SU-DHL-6 (cell line): ENCODE measurements at regions not wholly inside any gene's neighbourhood (a gene's known extent, or its start where the extent isn't known, plus 50 kb on each side); places are given as distances from the start of the nearest gene placed in this dataset.

Experiments used
- H2AFZ ChIP-seq: fragments of 200-600 bp; sonication (generic); 2 replicates; pipeline ENCODE4 v1.6.1; 2014; ENCODE audit warnings: low read depth, mild to moderate bottlenecking, moderate library complexity, mixed read lengths, antibody characterized with exemption, low read length; ENCODE audit not compliant: severe bottlenecking
- H3F3A ChIP-seq: fragments of 200-600 bp; shearing (Covaris generic); 2 replicates; pipeline ENCODE4 v1.6.0; 2016; ENCODE audit warnings: antibody characterized with exemption, mild to moderate bottlenecking; ENCODE audit not compliant: insufficient read depth
- H3K27ac ChIP-seq: fragments of 200-600 bp; sonication (generic); 2 replicates; pipeline ENCODE4 v1.5.1; 2016; ENCODE audit warnings: low read depth, mild to moderate bottlenecking, low read length, moderate library complexity, mixed read lengths
- H3K27me3 ChIP-seq: fragments of 200-600 bp; sonication (generic), shearing (Covaris generic); 2 replicates; pipeline ENCODE4 v1.6.0; 2014; ENCODE audit warnings: mild to moderate bottlenecking, low read length
- H3K36me3 ChIP-seq: fragments of 200-600 bp; sonication (generic); 2 replicates; pipeline ENCODE4 v1.6.1; 2014; ENCODE audit warnings: mild to moderate bottlenecking, low read length, mixed read lengths
- H3K4me2 ChIP-seq: fragments of 300-600, 200-600 bp; shearing (Covaris generic), sonication (generic); 2 replicates; pipeline ENCODE4 v1.6.0; 2014; ENCODE audit warnings: low read length, low read depth, mild to moderate bottlenecking; ENCODE audit not compliant: poor library complexity, severe bottlenecking
- H3K4me3 ChIP-seq: fragments of 200-600 bp; sonication (generic); 2 replicates; pipeline ENCODE4 v1.5.1; 2014; ENCODE audit warnings: antibody characterized with exemption, low read length, mild to moderate bottlenecking, mixed read lengths; ENCODE audit not compliant: insufficient read depth, poor library complexity, severe bottlenecking
- H3K79me2 ChIP-seq: fragments of 200-600 bp; sonication (generic); 2 replicates; pipeline ENCODE4 v1.6.1; 2014; ENCODE audit warnings: mild to moderate bottlenecking, low read length, moderate library complexity; ENCODE audit not compliant: insufficient read depth
- H3K9ac ChIP-seq: fragments of 200-600 bp; sonication (generic); 2 replicates; pipeline ENCODE4 v1.7.0; 2014; ENCODE audit warnings: mild to moderate bottlenecking, low read length
- H3K9me2 ChIP-seq: fragments of 200-600 bp; sonication (generic); replicated peaks from 2 replicates; pipeline ENCODE4 v1.6.1; 2014; ENCODE audit warnings: low read length; ENCODE audit not compliant: insufficient read depth
- H3K9me3 ChIP-seq: fragments of 200-600 bp; sonication (generic); 2 replicates; pipeline ENCODE4 v1.6.1; 2014; ENCODE audit warnings: low read length, mixed read lengths; ENCODE audit not compliant: insufficient read depth
- H4K20me1 ChIP-seq: fragments of 200-600 bp; sonication (generic); 2 replicates; pipeline ENCODE4 v1.6.1; 2014; ENCODE audit warnings: low read depth, mild to moderate bottlenecking, antibody characterized with exemption, low read length, moderate library complexity, mixed read lengths
- CTCF ChIP-seq: fragments of 200-600 bp; sonication (generic); IDR thresholded peaks from one replicate; pipeline ENCODE4 v1.5.1; 2017; ENCODE audit warnings: antibody characterized with exemption, mild to moderate bottlenecking, low read length, moderate library complexity; ENCODE audit not compliant: insufficient read depth, poor library complexity, severe bottlenecking
- EZH2phosphoT487 ChIP-seq: fragments of 200-600 bp; sonication (generic), shearing (Covaris generic); conservative IDR thresholded peaks from 2 replicates; pipeline ENCODE4 v1.6.1; 2018; ENCODE audit warnings: mild to moderate bottlenecking, antibody characterized with exemption, low read length, moderate library complexity, mixed read lengths

GRCh38 chr21:17428484-17428869 lies 84.4 kb upstream of the CXADR start:
- Histone ChIP-seq H3K9me3 (no peaks in the 10 kb centered on the region), H3K79me2 (no peaks in the 10 kb centered on the region), H4K20me1 (no peaks in the 10 kb centered on the region), H3K4me2 (peak overlapping the region; percentile 20), H3K9me2 (no peaks in the 10 kb centered on the region), H3K9ac (no peak overlapping the region), H2AFZ (no peak overlapping the region), H3K36me3 (no peaks in the 10 kb centered on the region), H3K4me3 (no peak overlapping the region), H3F3A (peaks cover 15% of the 10 kb centered on the region; the same call in 1 of the 2 replicates), H3K27ac (peak overlapping the region; percentile 74), H3K27me3 (no peaks in the 10 kb centered on the region; the same call in 1 of the 2 replicates)
- TF ChIP-seq CTCF: no peak
- no peak for TF ChIP-seq EZH2phosphoT487

GRCh38 chr21:17428980-17429379 lies 83.9 kb upstream of the CXADR start:
- H3K9me3 ChIP-seq: no peaks in the 10 kb centered on the region
- no peaks in the 10 kb centered on the region; the same call in 1 of the 2 replicates for H3K27me3 ChIP-seq
- H3K4me3 ChIP-seq: no peak overlapping the region
- no peak overlapping the region for H3K4me2 ChIP-seq
- peaks cover 15% of the 10 kb centered on the region; the same call in 1 of the 2 replicates for H3F3A ChIP-seq
- H3K27ac ChIP-seq: peak overlapping the region; percentile 74; the same call in 1 of the 2 replicates
- H3K79me2 ChIP-seq: no peaks in the 10 kb centered on the region
- H3K9ac ChIP-seq: no peak overlapping the region
- no peaks in the 10 kb centered on the region for H3K9me2 ChIP-seq
- H2AFZ ChIP-seq: no peak overlapping the region
- H4K20me1 ChIP-seq: no peaks in the 10 kb centered on the region
- TF ChIP-seq EZH2phosphoT487: no peak
- TF ChIP-seq CTCF: no peak
- no peaks in the 10 kb centered on the region for H3K36me3 ChIP-seq

GRCh38 chr21:17429936-17430335 lies 82.9 kb upstream of the CXADR start:
- TF ChIP-seq CTCF (no peak), EZH2phosphoT487 (no peak)

More at GRCh38 chr21:17429936-17430335, 82.9 kb upstream of the CXADR start:
- H3K9me2 ChIP-seq: no peaks in the 10 kb centered on the region
- H3K27me3 ChIP-seq: no peaks in the 10 kb centered on the region; the same call in 1 of the 2 replicates
- H4K20me1 ChIP-seq: no peaks in the 10 kb centered on the region
- H3K36me3 ChIP-seq: no peaks in the 10 kb centered on the region
- no peak overlapping the region for H3K4me3 ChIP-seq
- H3K79me2 ChIP-seq: no peaks in the 10 kb centered on the region
- H3K9ac ChIP-seq: no peak overlapping the region
- no peak overlapping the region for H3K4me2 ChIP-seq
- H3K27ac ChIP-seq: no peak overlapping the region
- no peaks in the 10 kb centered on the region for H3K9me3 ChIP-seq
- no peak overlapping the region for H2AFZ ChIP-seq
- H3F3A ChIP-seq: peaks cover 15% of the 10 kb centered on the region; the same call in 1 of the 2 replicates
